Endothelial cell of umbilical vein (primary cell): ENCODE measurements at regions not wholly inside any gene's neighbourhood (a gene's known extent, or its start where the extent isn't known, plus 50 kb on each side); places are given as distances from the start of the nearest gene placed in this dataset.

Experiments
- BruUV-seq: library from RNA; stranded (reverse); fragments of 400-500 nt; replicated peaks from 2 replicates; lab custom pipeline; 2021; lab: Mats Ljungman, UMichigan
- CTCF ChIA-PET: fragments of 300-600, 350-600 bp; sonication (Branson Sonifier 250); formaldehyde crosslinking; loops from one replicate; lab custom pipeline; 2021; ENCODE audit warnings: antibody characterized with exemption, inconsistent platforms; lab: Charles Lee
- POLR2A ChIA-PET: fragments of 300-600, 350-600 bp; sonication (Branson Sonifier 250); formaldehyde crosslinking; loops from one replicate; lab custom pipeline; 2021; ENCODE audit warnings: antibody characterized with exemption, inconsistent platforms; lab: Charles Lee
- DNase-seq: peaks from one replicate; pipeline ENCODE4 v3.0.0-alpha.2; 2011; ENCODE audit warnings: low read depth, low spot score
- FAIRE-seq: peaks from 2 replicates; lab custom pipeline; 2011; peaks lifted over from hg19 to GRCh38; lab: Jason Lieb, UNC
- H2AFZ ChIP-seq: 2 replicates; pipeline ENCODE4 v1.6.0; 2012; ENCODE audit warnings: low read depth, low read length, control low read depth, inconsistent platforms
- H3K27ac ChIP-seq: 2 replicates; pipeline ENCODE4 v1.5.1; 2011; ENCODE audit warnings: low read depth, mild to moderate bottlenecking, control low read depth, low read length, moderate library complexity; ENCODE audit not compliant: insufficient read depth
- H3K27me3 ChIP-seq, 2 experiments: 2 replicates each; pipeline versions ENCODE4 v1.6.0 to v1.6.1; 2011; ENCODE audit warnings: low read length in 2 of 2, mixed read lengths in 1 of 2; ENCODE audit not compliant: control insufficient read depth in 2 of 2, insufficient read depth in 2 of 2
- H3K36me3 ChIP-seq, 2 experiments: 2 replicates in 1 of 2; 3 replicates in 1 of 2; pipeline ENCODE4 v1.5.1; 2011; ENCODE audit warnings: low read length in 2 of 2, mild to moderate bottlenecking in 1 of 2, moderate library complexity in 1 of 2; ENCODE audit not compliant: control insufficient read depth in 2 of 2, insufficient read depth in 2 of 2; ENCODE audit errors: extremely low read depth in 1 of 2
- H3K4me1 ChIP-seq: 3 replicates; pipeline ENCODE4 v1.5.1; 2011; ENCODE audit warnings: mild to moderate bottlenecking, low read length; ENCODE audit not compliant: control insufficient read depth, insufficient read depth; ENCODE audit errors: extremely low read depth
- H3K4me2 ChIP-seq: 2 replicates; pipeline ENCODE4 v1.6.1; 2011; ENCODE audit warnings: low read length, control low read depth, mixed read lengths; ENCODE audit not compliant: insufficient read depth
- H3K4me3 ChIP-seq, 3 experiments: fragments of 200-600 bp in 1 of 3; sonication (generic), shearing (Covaris generic) in 1 of 3; replicated peaks in 1 of 3; 2 replicates each; pipeline ENCODE4 v1.5.1; 2011 to 2016; ENCODE audit warnings: control low read depth in 3 of 3, low read length in 3 of 3, mild to moderate bottlenecking in 2 of 3, inconsistent platforms in 1 of 3, low read depth in 1 of 3, moderate library complexity in 1 of 3; ENCODE audit not compliant: insufficient read depth in 1 of 3
- H3K79me2 ChIP-seq: 2 replicates; pipeline ENCODE4 v1.6.0; 2012; ENCODE audit warnings: low read length, inconsistent platforms; ENCODE audit not compliant: control insufficient read depth, insufficient read depth
- H3K9ac ChIP-seq: replicated peaks from 2 replicates; pipeline ENCODE3; 2011; ENCODE audit warnings: low read length, control low read depth; ENCODE audit not compliant: insufficient read depth; ENCODE audit errors: extremely low read depth
- H3K9me1 ChIP-seq: replicated peaks from 3 replicates; pipeline ENCODE4 v1.6.0; 2011; ENCODE audit warnings: mild to moderate bottlenecking, low read length; ENCODE audit not compliant: control insufficient read depth, insufficient read depth; ENCODE audit errors: extremely low read depth
- H3K9me3 ChIP-seq: replicated peaks from 2 replicates; pipeline ENCODE4 v1.5.1; 2012; ENCODE audit warnings: low read length, inconsistent platforms; ENCODE audit not compliant: control insufficient read depth, insufficient read depth
- H4K20me1 ChIP-seq: replicated peaks from 2 replicates; pipeline ENCODE3; 2011; ENCODE audit warnings: mild to moderate bottlenecking, low read length; ENCODE audit not compliant: control insufficient read depth, insufficient read depth; ENCODE audit errors: extremely low read depth
- CTCF ChIP-seq, 2 donors: IDR thresholded peaks; 1 replicate in 1 of 2; 2 replicates in 1 of 2; pipeline ENCODE4 v1.5.1; 2011; ENCODE audit warnings: low read length in 2 of 2, mild to moderate bottlenecking in 2 of 2, moderate library complexity in 2 of 2, control low read depth in 1 of 2, inconsistent platforms in 1 of 2, low read depth in 1 of 2; ENCODE audit not compliant: insufficient read depth in 1 of 2; ENCODE audit errors: extremely low read depth in 1 of 2
- EZH2 ChIP-seq: IDR thresholded peaks from 2 replicates; pipeline ENCODE4 v1.6.1; 2012; ENCODE audit warnings: borderline replicate concordance, low read depth, mild to moderate bottlenecking, moderate library complexity, low read length, inconsistent platforms; ENCODE audit not compliant: severe bottlenecking
- FOS ChIP-seq: IDR thresholded peaks from 2 replicates; pipeline ENCODE4 v1.6.1; 2011; ENCODE audit warnings: mild to moderate bottlenecking, low read length, moderate library complexity, borderline replicate concordance; ENCODE audit not compliant: insufficient read depth
- GATA2 ChIP-seq: IDR thresholded peaks from 2 replicates; pipeline ENCODE4 v1.7.0; 2011; ENCODE audit warnings: low read depth, mild to moderate bottlenecking, moderate library complexity, mixed read lengths, low read length; ENCODE audit not compliant: insufficient read length, insufficient read depth
- JUN ChIP-seq: IDR thresholded peaks from 2 replicates; pipeline ENCODE4 v1.6.1; 2011; ENCODE audit warnings: borderline replicate concordance, low read depth; ENCODE audit not compliant: insufficient read length, insufficient read depth
- MAX ChIP-seq: IDR thresholded peaks from 2 replicates; pipeline ENCODE4 v1.6.1; 2011; ENCODE audit not compliant: insufficient read depth, insufficient read length
- MYC ChIP-seq: IDR thresholded peaks from one replicate; pipeline ENCODE4 v1.6.1; 2011; ENCODE audit warnings: mild to moderate bottlenecking, low read depth, low read length
- POLR2A ChIP-seq: IDR thresholded peaks from 2 replicates; pipeline ENCODE4 v1.6.1; 2012; ENCODE audit warnings: low read depth, mild to moderate bottlenecking, control low read depth, low read length
- POLR2AphosphoS5 ChIP-seq: IDR thresholded peaks from 2 replicates; pipeline ENCODE4 v1.6.1; 2012; ENCODE audit warnings: low read depth, mild to moderate bottlenecking, control low read depth, low read length, moderate library complexity; ENCODE audit not compliant: insufficient read depth
- dilution Hi-C: fragments of 300-500 bp; cut with MboI; formaldehyde crosslinking; loops from one replicate; pipeline ENCODE4 v1.15.0; 2019; ENCODE audit warnings: low sequenced_read_pairs; ENCODE audit not compliant: extremely low pct_ligation_motif_present
- intact Hi-C: fragments of 100-400 bp; cut with micrococcal nuclease; formaldehyde crosslinking; loops from one replicate; pipeline ENCODE4 v1.10.0; 2022

GRCh38 chr2:188187726-188188125 lies 103.9 kb upstream of the GULP1 start:
- H4K20me1 ChIP-seq: no peaks in the 10 kb centered on the region
- dilution Hi-C loops: no loop called here
- ChIA-PET POLR2A (no interaction called here), CTCF (interaction anchor here (0.8 kb wide), 1 partner anchor 78 kb away, joined by 3 read pairs; no protein-coding TSS in a partner anchor)
- H3K27me3 ChIP-seq: no peaks in the 10 kb centered on the region
- no peak overlapping the region for H3K4me3 ChIP-seq
- H3K4me2 ChIP-seq: no peak overlapping the region
- DNase-seq: no peak
- no peak overlapping the region for H3K9ac ChIP-seq
- BruUV-seq: no TSS peak
- H3K79me2 ChIP-seq: no peaks in the 10 kb centered on the region
- no peak overlapping the region for H2AFZ ChIP-seq
- no peak for FAIRE-seq
- no peaks in the 10 kb centered on the region for H3K9me3 ChIP-seq
- intact Hi-C loops: no loop called here
- H3K36me3 ChIP-seq: no peaks in the 10 kb centered on the region
- H3K4me1 ChIP-seq: no peaks in the 10 kb centered on the region
- H3K9me1 ChIP-seq: no peaks in the 10 kb centered on the region
- TF ChIP-seq GATA2 (no peak), FOS (no peak), POLR2AphosphoS5 (no peak), CTCF (IDR thresholded peaks at IDR 0.05; ENCODE audit: extremely low read depth in 1 of 2, insufficient read depth in 1 of 2, low read depth in 1 of 2, low read length in 2 of 2) (no peak), POLR2A (no peak), JUN (no peak), EZH2 (no peak), MAX (no peak), MYC (no peak)
- no peak overlapping the region for H3K27ac ChIP-seq
